GM12878 (cell line): ENCODE measurements at regions not wholly inside any gene's neighbourhood (a gene's known extent, or its start where the extent isn't known, plus 50 kb on each side); places are given as distances from the start of the nearest gene placed in this dataset.

Source experiments
- ATAC-seq: fragments of 200-7000 bp; cut with Tn5 transposase; 3 replicates; pipeline ENCODE4 v1.9.1; 2020; ENCODE audit warnings: mild to moderate bottlenecking, moderate library complexity
- BruUV-seq: library from RNA; stranded (reverse); fragments of 400-500 nt; replicated peaks from 2 replicates; lab custom pipeline; 2021; lab: Mats Ljungman, UMichigan
- CTCF ChIA-PET: fragments of 300-600 bp; sonication (Branson Sonifier 250); formaldehyde crosslinking; extraction: SDS; loops from one replicate; lab custom pipeline; 2021; ENCODE audit warnings: inconsistent platforms; lab: Yijun Ruan, JAX
- POLR2A ChIA-PET: fragments of 350-600 bp; formaldehyde crosslinking; extraction: SDS; loops from one replicate; lab custom pipeline; 2021; ENCODE audit warnings: inconsistent platforms; lab: Charles Lee
- RAD21 ChIA-PET: fragments of 300-600 bp; sonication (Branson Sonifier 250); formaldehyde crosslinking; loops from one replicate; lab custom pipeline; 2023; ENCODE audit warnings: antibody characterized with exemption; ENCODE audit not compliant: unreplicated experiment; lab: Charles Lee
- SMC1A ChIA-PET: fragments of 300-600 bp; sonication (Branson Sonifier 250); formaldehyde crosslinking; loops from one replicate; lab custom pipeline; 2023; ENCODE audit not compliant: unreplicated experiment, uncharacterized antibody; lab: Charles Lee
- DNase-seq: peaks from one replicate; pipeline ENCODE4 v3.0.0-alpha.2; 2011; ENCODE audit warnings: low read depth, low spot score
- FAIRE-seq: peaks from 3 replicates; lab custom pipeline; 2011; peaks lifted over from hg19 to GRCh38; lab: Jason Lieb, UNC
- H2AFZ ChIP-seq: 2 replicates; pipeline ENCODE4 v1.6.0; 2011; ENCODE audit warnings: low read depth, low read length, control low read depth; ENCODE audit not compliant: control insufficient read depth
- H3K27ac ChIP-seq: 2 replicates; pipeline ENCODE4 v1.5.1; 2011; ENCODE audit warnings: control low read depth; ENCODE audit not compliant: control insufficient read depth, insufficient read depth
- H3K27me3 ChIP-seq, 2 experiments: replicated peaks in 1 of 2; 2 replicates each; pipeline versions ENCODE4 v1.6.0 to v1.6.1; 2011; ENCODE audit warnings: low read length in 1 of 2; ENCODE audit not compliant: control insufficient read depth in 2 of 2, insufficient read depth in 2 of 2
- H3K36me3 ChIP-seq, 2 experiments: 2 replicates each; pipeline ENCODE4 v1.5.1; 2011; ENCODE audit warnings: low read length in 1 of 2; ENCODE audit not compliant: control insufficient read depth in 2 of 2, insufficient read depth in 2 of 2
- H3K4me1 ChIP-seq: 2 replicates; pipeline ENCODE4 v1.6.1; 2011; ENCODE audit warnings: mild to moderate bottlenecking, low read length, moderate library complexity, mixed read lengths; ENCODE audit not compliant: control insufficient read depth, insufficient read depth
- H3K4me2 ChIP-seq: 2 replicates; pipeline ENCODE4 v1.6.0; 2011; ENCODE audit warnings: control low read depth; ENCODE audit not compliant: control insufficient read depth, insufficient read depth
- H3K4me3 ChIP-seq: fragments of 200-600 bp; sonication (generic); 2 replicates; pipeline ENCODE4 v1.5.1; 2016
- H3K79me2 ChIP-seq: 2 replicates; pipeline ENCODE4 v1.6.0; 2011; ENCODE audit warnings: low read length; ENCODE audit not compliant: control insufficient read depth, insufficient read depth
- H3K9ac ChIP-seq: 2 replicates; pipeline ENCODE4 v1.8.0; 2011; ENCODE audit warnings: low read length, control low read depth, mixed read lengths; ENCODE audit not compliant: control insufficient read depth, insufficient read depth
- H3K9me3 ChIP-seq: replicated peaks from 3 replicates; pipeline ENCODE4 v1.5.1; 2011; ENCODE audit warnings: mild to moderate bottlenecking, low read length; ENCODE audit not compliant: control insufficient read depth, insufficient read depth
- H4K20me1 ChIP-seq: 2 replicates; pipeline ENCODE4 v1.6.0; 2011; ENCODE audit not compliant: control insufficient read depth, insufficient read depth
- MEF2A ChIP-seq: IDR thresholded peaks from 2 replicates; pipeline ENCODE4 v1.6.1; 2011; ENCODE audit warnings: low read depth, mild to moderate bottlenecking, low read length, moderate library complexity; ENCODE audit not compliant: insufficient read depth
- NFYA ChIP-seq: IDR thresholded peaks from 2 replicates; pipeline ENCODE4 v1.6.1; 2011; ENCODE audit warnings: low read depth, mild to moderate bottlenecking, low read length, improper control_type of control experiment, borderline replicate concordance
- NFYB ChIP-seq: IDR thresholded peaks from 2 replicates; pipeline ENCODE4 v1.6.1; 2011; ENCODE audit warnings: low read depth, mild to moderate bottlenecking, low read length, improper control_type of control experiment, moderate library complexity; ENCODE audit not compliant: insufficient read depth
- NR2C2 ChIP-seq: IDR thresholded peaks from 2 replicates; pipeline ENCODE4 v1.6.1; 2011; ENCODE audit warnings: borderline replicate concordance, low read depth; ENCODE audit not compliant: control insufficient read depth, insufficient read length
- PAX8 ChIP-seq: fragments of 450-650 bp; IDR thresholded peaks from 2 replicates; pipeline ENCODE4 v1.6.1; 2017; ENCODE audit warnings: mild to moderate bottlenecking, moderate library complexity
- PML ChIP-seq: IDR thresholded peaks from 2 replicates; pipeline ENCODE4 v1.6.1; 2012; ENCODE audit warnings: low read length, inconsistent platforms
- RUNX3 ChIP-seq: IDR thresholded peaks from 2 replicates; pipeline ENCODE4 v1.6.1; 2012; ENCODE audit warnings: low read length, inconsistent platforms
- SREBF1 ChIP-seq: IDR thresholded peaks from 2 replicates; pipeline ENCODE4 v1.6.1; 2012; ENCODE audit warnings: mild to moderate bottlenecking, low read length
- STAT1 ChIP-seq: fragments of 450-650 bp; conservative IDR thresholded peaks from 2 replicates; pipeline ENCODE4 v1.6.1; 2014; ENCODE audit warnings: antibody characterized with exemption, mild to moderate bottlenecking
- STAT3 ChIP-seq: IDR thresholded peaks from 2 replicates; pipeline ENCODE4 v1.6.1; 2011; ENCODE audit warnings: low read depth, low read length, improper control_type of control experiment
- YY1 ChIP-seq: IDR thresholded peaks from 2 replicates; pipeline ENCODE4 v1.6.1; 2011; ENCODE audit warnings: low read depth, mild to moderate bottlenecking, low read length
- ZNF207 ChIP-seq: fragments of 450-650 bp; IDR thresholded peaks from 2 replicates; pipeline ENCODE4 v1.6.1; 2014; ENCODE audit warnings: antibody characterized with exemption, mild to moderate bottlenecking, borderline replicate concordance
- WGBS: methylation state at CpG from one replicate; pipeline ENCODE4 v1.1.6; 2016; ENCODE audit warnings: low lambda C conversion rate; ENCODE audit not compliant: insufficient replicate concordance, insufficient coverage; ENCODE audit errors: missing lambda C conversion rate; 5-methylcytosine and 5-hydroxymethylcytosine counted together
- in situ Hi-C: fragments of 300-500 bp; cut with MboI; formaldehyde crosslinking; loops from 9 replicates; pipeline ENCODE4 v1.14.3; 2018; ENCODE audit warnings: mixed read lengths
- intact Hi-C: fragments of 100-400 bp; cut with micrococcal nuclease; formaldehyde crosslinking; loops from one replicate; pipeline ENCODE4 v1.14.2; 2022; ENCODE audit not compliant: unreplicated experiment
- TF ChIP-seq, protein P1 (sequence below): fragments of 450-650 bp; formaldehyde crosslinking; IDR thresholded peaks from 2 replicates; pipeline ENCODE4 v1.4.0; 2022; ENCODE audit warnings: mild to moderate bottlenecking, moderate library complexity
- TF ChIP-seq, protein P2 (sequence below): fragments of 450-650 bp; IDR thresholded peaks from 2 replicates; pipeline ENCODE4 v1.6.1; 2017; ENCODE audit warnings: borderline replicate concordance

GRCh38 chr2:164388511-164388910, 232.8 kb downstream of the GRB14 start:
- RAD21 ChIA-PET: no interaction called here
- TF ChIP-seq PAX8 (no peak), STAT3 (no peak), PML (no peak), SREBF1 (no peak), RUNX3 (no peak), MEF2A (no peak), NFYB (no peak), NR2C2 (no peak), STAT1 (no peak), NFYA (no peak), ZNF207 (no peak), YY1 (no peak)
- TF ChIP-seq, protein P1, sequence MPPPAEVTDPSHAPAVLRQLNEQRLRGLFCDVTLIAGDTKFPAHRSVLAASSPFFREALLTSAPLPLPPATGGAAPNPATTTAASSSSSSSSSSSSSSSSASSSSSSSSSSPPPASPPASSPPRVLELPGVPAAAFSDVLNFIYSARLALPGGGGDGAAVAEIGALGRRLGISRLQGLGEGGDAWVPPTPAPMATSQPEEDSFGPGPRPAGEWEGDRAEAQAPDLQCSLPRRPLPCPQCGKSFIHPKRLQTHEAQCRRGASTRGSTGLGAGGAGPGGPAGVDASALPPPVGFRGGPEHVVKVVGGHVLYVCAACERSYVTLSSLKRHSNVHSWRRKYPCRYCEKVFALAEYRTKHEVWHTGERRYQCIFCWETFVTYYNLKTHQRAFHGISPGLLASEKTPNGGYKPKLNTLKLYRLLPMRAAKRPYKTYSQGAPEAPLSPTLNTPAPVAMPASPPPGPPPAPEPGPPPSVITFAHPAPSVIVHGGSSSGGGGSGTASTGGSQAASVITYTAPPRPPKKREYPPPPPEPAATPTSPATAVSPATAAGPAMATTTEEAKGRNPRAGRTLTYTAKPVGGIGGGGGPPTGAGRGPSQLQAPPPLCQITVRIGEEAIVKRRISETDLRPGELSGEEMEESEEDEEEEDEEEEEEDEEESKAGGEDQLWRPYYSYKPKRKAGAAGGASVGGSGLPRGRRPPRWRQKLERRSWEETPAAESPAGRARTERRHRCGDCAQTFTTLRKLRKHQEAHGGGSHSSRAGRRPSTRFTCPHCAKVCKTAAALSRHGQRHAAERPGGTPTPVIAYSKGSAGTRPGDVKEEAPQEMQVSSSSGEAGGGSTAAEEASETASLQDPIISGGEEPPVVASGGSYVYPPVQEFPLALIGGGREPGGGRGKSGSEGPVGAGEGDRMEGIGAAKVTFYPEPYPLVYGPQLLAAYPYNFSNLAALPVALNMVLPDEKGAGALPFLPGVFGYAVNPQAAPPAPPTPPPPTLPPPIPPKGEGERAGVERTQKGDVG (CRISPR knock-in tag): no peak
- TF ChIP-seq, protein P2, sequence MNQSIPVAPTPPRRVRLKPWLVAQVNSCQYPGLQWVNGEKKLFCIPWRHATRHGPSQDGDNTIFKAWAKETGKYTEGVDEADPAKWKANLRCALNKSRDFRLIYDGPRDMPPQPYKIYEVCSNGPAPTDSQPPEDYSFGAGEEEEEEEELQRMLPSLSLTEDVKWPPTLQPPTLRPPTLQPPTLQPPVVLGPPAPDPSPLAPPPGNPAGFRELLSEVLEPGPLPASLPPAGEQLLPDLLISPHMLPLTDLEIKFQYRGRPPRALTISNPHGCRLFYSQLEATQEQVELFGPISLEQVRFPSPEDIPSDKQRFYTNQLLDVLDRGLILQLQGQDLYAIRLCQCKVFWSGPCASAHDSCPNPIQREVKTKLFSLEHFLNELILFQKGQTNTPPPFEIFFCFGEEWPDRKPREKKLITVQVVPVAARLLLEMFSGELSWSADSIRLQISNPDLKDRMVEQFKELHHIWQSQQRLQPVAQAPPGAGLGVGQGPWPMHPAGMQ: no peak
- H3K4me1 ChIP-seq: no peaks in the 10 kb centered on the region
- intact Hi-C loops (no loop called here), in situ Hi-C loops (no loop called here)
- peak; percentile 3 for DNase-seq
- H3K79me2 ChIP-seq: no peaks in the 10 kb centered on the region
- no peak for FAIRE-seq
- SMC1A ChIA-PET: no interaction called here
- no peaks in the 10 kb centered on the region for H3K36me3 ChIP-seq
- 4% methylated on average over 2 of the region's 2 CpGs for WGBS
- CTCF ChIA-PET: no interaction called here
- BruUV-seq: no TSS peak
- H3K4me3 ChIP-seq: no peak overlapping the region
- peak; percentile 59; the same call in 2 of the 3 replicates for ATAC-seq
- POLR2A ChIA-PET: no interaction called here
- H2AFZ ChIP-seq: no peak overlapping the region
- H3K27me3 ChIP-seq: no peaks in the 10 kb centered on the region; a peak in 1 of 4 replicates
- no peak overlapping the region for H3K4me2 ChIP-seq
- H3K9me3 ChIP-seq: no peaks in the 10 kb centered on the region
- H4K20me1 ChIP-seq: no peaks in the 10 kb centered on the region
- no peak overlapping the region for H3K27ac ChIP-seq
- no peak overlapping the region for H3K9ac ChIP-seq
